IMR-90 (cell line): ENCODE measurements at regions not wholly inside any gene's neighbourhood (a gene's known extent, or its start where the extent isn't known, plus 50 kb on each side); places are given as distances from the start of the nearest gene placed in this dataset.

Experiments
- ATAC-seq: fragments of 200-7000 bp; cut with Tn5 transposase; 2 replicates; pipeline ENCODE4 v1.9.1; 2020; ENCODE audit warnings: low read depth, mild to moderate bottlenecking, moderate library complexity
- BruUV-seq: library from RNA; stranded (reverse); fragments of 400-500 nt; replicated peaks from 2 replicates; lab custom pipeline; 2021; lab: Mats Ljungman, UMichigan
- CTCF ChIA-PET: fragments of 300-600 bp; formaldehyde crosslinking; extraction: SDS; loops from one replicate; lab custom pipeline; 2021; ENCODE audit warnings: antibody characterized with exemption; lab: Yijun Ruan, JAX
- POLR2A ChIA-PET: fragments of 300-600 bp; sonication (Branson Sonifier 250); formaldehyde crosslinking; loops from one replicate; lab custom pipeline; 2022; ENCODE audit warnings: antibody characterized with exemption; ENCODE audit not compliant: unreplicated experiment; lab: Charles Lee
- DNase-seq: peaks from one replicate; pipeline ENCODE4 v3.0.0; 2013
- H2AFZ ChIP-seq: replicated peaks from 2 replicates; pipeline ENCODE3; 2013; ENCODE audit warnings: low read length, mild to moderate bottlenecking; ENCODE audit not compliant: poor library complexity
- H2AK5ac ChIP-seq: 2 replicates; pipeline ENCODE4 v1.6.1; 2013; ENCODE audit warnings: low read depth, low read length, inconsistent platforms
- H2AK9ac ChIP-seq: replicated peaks from 2 replicates; pipeline ENCODE3; 2013; ENCODE audit warnings: mild to moderate bottlenecking, low read depth, low read length, moderate library complexity; ENCODE audit not compliant: poor library complexity
- H2BK120ac ChIP-seq: 2 replicates; pipeline ENCODE4 v1.6.1; 2013; ENCODE audit warnings: low read depth, low read length, inconsistent platforms
- H2BK15ac ChIP-seq: 3 replicates; pipeline ENCODE4 v1.6.1; 2013; ENCODE audit warnings: low read depth, low read length, inconsistent platforms
- H2BK20ac ChIP-seq: 2 replicates; pipeline ENCODE4 v1.6.1; 2013; ENCODE audit warnings: low read depth, mild to moderate bottlenecking, inconsistent platforms, low read length, moderate library complexity
- H2BK5ac ChIP-seq: 2 replicates; pipeline ENCODE4 v1.6.1; 2013; ENCODE audit warnings: mild to moderate bottlenecking, low read depth, low read length, inconsistent platforms; ENCODE audit not compliant: poor library complexity, severe bottlenecking
- H3K14ac ChIP-seq: replicated peaks from 2 replicates; pipeline ENCODE4 v1.6.1; 2013; ENCODE audit warnings: low read depth, low read length, inconsistent platforms
- H3K18ac ChIP-seq: 2 replicates; pipeline ENCODE4 v1.6.1; 2013; ENCODE audit warnings: low read depth, low read length, control low read depth
- H3K23ac ChIP-seq: 2 replicates; pipeline ENCODE4 v1.6.1; 2013; ENCODE audit warnings: low read depth, low read length, inconsistent platforms
- H3K27ac ChIP-seq: 2 replicates; pipeline ENCODE4 v1.5.1; 2013; ENCODE audit warnings: mild to moderate bottlenecking, control low read depth, low read length; ENCODE audit not compliant: insufficient read depth
- H3K27me3 ChIP-seq: 2 replicates; pipeline ENCODE4 v1.6.1; 2013; ENCODE audit warnings: low read length; ENCODE audit not compliant: control insufficient read depth, insufficient read depth
- H3K36me3 ChIP-seq: 2 replicates; pipeline ENCODE4 v1.6.1; 2013; ENCODE audit warnings: low read length, mixed read lengths; ENCODE audit not compliant: control insufficient read depth, insufficient read depth
- H3K4ac ChIP-seq: 2 replicates; pipeline ENCODE4 v1.6.1; 2013; ENCODE audit warnings: low read depth, low read length, inconsistent platforms
- H3K4me1 ChIP-seq: 2 replicates; pipeline ENCODE4 v1.6.1; 2013; ENCODE audit warnings: low read length, mixed read lengths; ENCODE audit not compliant: control insufficient read depth, insufficient read depth
- H3K4me2 ChIP-seq: 2 replicates; pipeline ENCODE4 v1.6.1; 2013; ENCODE audit warnings: low read depth, mild to moderate bottlenecking, control low read depth, low read length, moderate library complexity
- H3K4me3 ChIP-seq: 2 replicates; pipeline ENCODE4 v1.5.1; 2013; ENCODE audit warnings: low read depth, mild to moderate bottlenecking, control low read depth, low read length, moderate library complexity; ENCODE audit not compliant: insufficient read depth
- H3K56ac ChIP-seq: 2 replicates; pipeline ENCODE4 v1.6.1; 2013; ENCODE audit warnings: low read length, inconsistent platforms; ENCODE audit not compliant: insufficient read depth; ENCODE audit errors: extremely low read depth
- H3K79me1 ChIP-seq, 2 experiments: 2 replicates each; pipeline ENCODE4 v1.6.1; 2013; ENCODE audit warnings: low read length in 2 of 2, inconsistent platforms in 1 of 2, low read depth in 1 of 2
- H3K9ac ChIP-seq: 2 replicates; pipeline ENCODE4 v1.6.1; 2013; ENCODE audit warnings: low read depth, low read length, control low read depth
- H3K9me1 ChIP-seq: 2 replicates; pipeline ENCODE4 v1.6.1; 2013; ENCODE audit warnings: low read length, inconsistent platforms; ENCODE audit not compliant: insufficient read depth
- H3K9me3 ChIP-seq: 2 replicates; pipeline ENCODE4 v1.6.1; 2013; ENCODE audit warnings: low read length; ENCODE audit not compliant: control insufficient read depth, insufficient read depth
- H4K20me1 ChIP-seq: 2 replicates; pipeline ENCODE4 v1.6.1; 2013; ENCODE audit warnings: low read length, inconsistent platforms; ENCODE audit not compliant: insufficient read depth
- H4K5ac ChIP-seq: 2 replicates; pipeline ENCODE4 v1.6.1; 2013; ENCODE audit warnings: mild to moderate bottlenecking, low read depth, low read length, control low read depth
- H4K8ac ChIP-seq, 2 experiments: 2 replicates each; pipeline ENCODE4 v1.6.1; 2013; ENCODE audit warnings: low read depth in 2 of 2, low read length in 2 of 2, control low read depth in 1 of 2, inconsistent platforms in 1 of 2
- H4K91ac ChIP-seq: 2 replicates; pipeline ENCODE4 v1.6.1; 2013; ENCODE audit warnings: low read depth, low read length, inconsistent platforms; ENCODE audit not compliant: insufficient read depth
- CHD1 ChIP-seq: IDR thresholded peaks from 2 replicates; pipeline ENCODE4 v1.6.1; 2012; ENCODE audit warnings: low read depth, low read length, improper control_type of control experiment
- MAZ ChIP-seq: IDR thresholded peaks from 2 replicates; pipeline ENCODE4 v1.6.1; 2012; ENCODE audit warnings: low read depth, mild to moderate bottlenecking, low read length, improper control_type of control experiment, moderate library complexity, borderline replicate concordance
- POLR2A ChIP-seq: IDR thresholded peaks from 2 replicates; pipeline ENCODE4 v1.6.1; 2012; ENCODE audit warnings: mild to moderate bottlenecking, low read depth, low read length
- RAD21 ChIP-seq: IDR thresholded peaks from 2 replicates; pipeline ENCODE4 v1.6.1; 2012; ENCODE audit warnings: low read length, improper control_type of control experiment
- USF2 ChIP-seq: fragments of 150-350 bp; IDR thresholded peaks from 2 replicates; pipeline ENCODE4 v1.6.1; 2017; ENCODE audit warnings: mild to moderate bottlenecking, antibody characterized with exemption, low read length, low read depth
- WGBS, 2 experiments: methylation state at CpG; one replicate each; pipeline versions ENCODE4 v1.1.5 to v1.1.7; 2013; ENCODE audit warnings: missing lambda C conversion rate in 2 of 2; ENCODE audit not compliant: insufficient read length in 1 of 2; ENCODE audit errors: extremely low coverage in 2 of 2; 5-methylcytosine and 5-hydroxymethylcytosine counted together
- dilution Hi-C: fragments of 300-500 bp; cut with HindIII; formaldehyde crosslinking; loops from one replicate; pipeline ENCODE4 v1.14.3; 2018; ENCODE audit warnings: low sequenced_read_pairs; ENCODE audit not compliant: unreplicated experiment
- in situ Hi-C: fragments of 300-500 bp; cut with MboI; formaldehyde crosslinking; loops from 3 replicates; pipeline ENCODE4 v1.14.3; 2019; ENCODE audit warnings: low sequenced_read_pairs, inconsistent platforms, mixed read lengths
- intact Hi-C: fragments of 100-400 bp; cut with micrococcal nuclease; formaldehyde crosslinking; loops from 2 replicates; pipeline ENCODE4 v1.10.0; 2022

- dilution Hi-C loops, result no loop called here
- CTCF ChIA-PET, result no interaction called here
Observed at GRCh38 chr3:40663280-40663679, 138.5 kb downstream of the ZNF621 start.

More at GRCh38 chr3:40663280-40663679, 138.5 kb downstream of the ZNF621 start:
- H3K4ac ChIP-seq, result no peak overlapping the region
- no peaks in the 10 kb centered on the region for H3K9me1 ChIP-seq
- H3K27ac ChIP-seq, result no peak overlapping the region
- BruUV-seq, result no TSS peak
- no peak overlapping the region for H2AK5ac ChIP-seq
- no peak overlapping the region for H3K4me2 ChIP-seq
- H3K18ac ChIP-seq, result no peak overlapping the region
- 0 out of 2 replicates have a peak, but pooled peaks cover 3% of the 10 kb centered on the region for H3K9me3 ChIP-seq
- no peak overlapping the region for H4K8ac ChIP-seq
- H3K9ac ChIP-seq, result no peak overlapping the region
- no peak overlapping the region for H2BK120ac ChIP-seq
- no peak overlapping the region for H2AFZ ChIP-seq
- H3K27me3 ChIP-seq, result no peaks in the 10 kb centered on the region
- no peaks in the 10 kb centered on the region for H3K4me1 ChIP-seq
- H4K91ac ChIP-seq, result no peak overlapping the region
- no peak overlapping the region for H3K14ac ChIP-seq
- H4K5ac ChIP-seq, result no peak overlapping the region
- no peak overlapping the region for H3K56ac ChIP-seq
- in situ Hi-C loops (no loop called here), intact Hi-C loops (no loop called here)
- no peak overlapping the region for H3K4me3 ChIP-seq
- no peaks in the 10 kb centered on the region for H4K20me1 ChIP-seq
- no peak for ATAC-seq
- TF ChIP-seq POLR2A (no peak), RAD21 (no peak), USF2 (no peak), CHD1 (no peak), MAZ (no peak)
- no peak overlapping the region for H2AK9ac ChIP-seq
- H3K36me3 ChIP-seq, result no peaks in the 10 kb centered on the region
- no peak overlapping the region for H2BK15ac ChIP-seq
- no peak overlapping the region for H2BK5ac ChIP-seq
- WGBS, 2 experiments, result 0% methylated on average over 2 of the region's 6 CpGs; no CpG with 5 or more reads in 1 of the 2 experiments
- H2BK20ac ChIP-seq, result no peak overlapping the region
- no peaks in the 10 kb centered on the region for H3K79me1 ChIP-seq
- H3K23ac ChIP-seq, result no peak overlapping the region
- no peak for DNase-seq
- POLR2A ChIA-PET, result no interaction called here
